Activated CD4-positive, alpha-beta T cell treated with anti-CD3 and anti-CD28 coated beads for 36 hours (primary cell): ENCODE measurements at regions not wholly inside any gene's neighbourhood (a gene's known extent, or its start where the extent isn't known, plus 50 kb on each side); places are given as distances from the start of the nearest gene placed in this dataset.
A peak's percentile ranks its signal among the peaks of the same experiment; 100 is the strongest.

ENCODE experiments used
- ATAC-seq: fragments of 200-7000 bp; cut with Tn5 transposase; one replicate; pipeline ENCODE4 v1.10.0; 2021; ENCODE audit warnings: mild to moderate bottlenecking, moderate library complexity
- CTCF ChIA-PET: fragments of 350-600 bp; sonication (Branson Sonifier 250); formaldehyde crosslinking; loops from one replicate; lab custom pipeline; 2021; ENCODE audit warnings: antibody characterized with exemption; lab: Charles Lee
- POLR2A ChIA-PET: fragments of 350-600 bp; sonication (Branson Sonifier 250); formaldehyde crosslinking; loops from one replicate; lab custom pipeline; 2021; ENCODE audit warnings: antibody characterized with exemption, inconsistent platforms; lab: Charles Lee
- DNase-seq: peaks from one replicate; pipeline ENCODE4 v3.0.0-alpha.2; 2020
- H3K27ac Mint-ChIP-seq: one replicate; pipeline ENCODE4 v1.8.0; 2021; ENCODE audit warnings: mixed read lengths
- H3K27me3 Mint-ChIP-seq: one replicate; pipeline ENCODE4 v1.8.0; 2021; ENCODE audit warnings: mixed read lengths
- H3K36me3 Mint-ChIP-seq: one replicate; pipeline ENCODE4 v1.8.0; 2021; ENCODE audit warnings: low read depth, mixed read lengths
- H3K4me1 Mint-ChIP-seq: one replicate; pipeline ENCODE4 v1.8.0; 2021; ENCODE audit warnings: mixed read lengths
- H3K4me3 Mint-ChIP-seq: one replicate; pipeline ENCODE4 v1.8.0; 2021; ENCODE audit warnings: mild to moderate bottlenecking, moderate library complexity, mixed read lengths
- H3K9me3 Mint-ChIP-seq: one replicate; pipeline ENCODE4 v1.8.0; 2021; ENCODE audit warnings: low read depth, mixed read lengths
- intact Hi-C, 2 experiments: fragments of 100-400 bp; cut with DNase I in 1 of 2; cut with micrococcal nuclease in 1 of 2; formaldehyde crosslinking; loops; one replicate each; pipeline versions ENCODE4 v1.14.2 to v1.15.1; 2022 to 2024; cut with DNase I, micrococcal nuclease

DNA sequence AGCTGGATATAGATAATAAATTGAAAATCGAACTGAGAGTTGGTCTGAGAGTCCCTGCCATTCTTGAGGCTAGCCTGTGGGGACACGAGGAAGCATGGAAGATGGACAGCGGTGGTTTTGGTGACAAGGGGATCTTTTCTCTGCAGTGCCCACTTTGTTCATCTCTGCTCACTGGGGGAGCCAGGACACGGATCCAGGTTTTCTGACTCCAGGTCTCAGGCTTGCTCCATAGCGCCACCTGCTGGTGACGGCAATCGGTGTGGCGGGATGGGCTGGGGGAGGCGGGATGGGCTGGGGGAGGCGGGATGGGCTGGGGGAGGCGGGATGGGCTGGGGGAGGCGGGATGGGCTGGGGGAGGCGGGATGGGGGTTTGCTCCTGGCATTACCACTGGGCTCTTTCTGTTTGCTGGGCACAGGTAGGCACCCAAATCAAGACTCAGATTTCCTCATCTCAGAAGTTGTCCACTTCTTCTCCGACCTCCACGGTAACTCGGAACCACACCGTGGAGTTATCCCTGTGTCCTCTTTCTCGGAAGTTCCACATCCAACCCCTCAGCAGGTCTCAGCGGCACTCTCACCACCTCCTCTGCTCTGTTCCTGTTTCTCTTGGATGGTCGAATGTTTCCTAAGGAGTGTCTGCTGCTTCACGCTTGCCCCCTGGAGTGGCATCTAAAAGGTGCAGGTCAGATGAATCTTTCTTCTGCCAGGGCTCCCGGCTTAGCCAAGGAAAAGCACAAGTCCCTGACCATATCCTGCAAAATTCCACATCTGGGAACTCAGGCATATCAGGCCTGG lies 142.4 kb downstream of the CYLD start:
- H3K9me3 Mint-ChIP-seq, result no peaks in the 10 kb centered on the region
- no peak overlapping the region for H3K27ac Mint-ChIP-seq
- no peaks in the 10 kb centered on the region for H3K4me1 Mint-ChIP-seq
- ChIA-PET CTCF (interaction anchor here (0.7 to 2.6 kb wide), 7 partner anchors 9 to 219 kb away, joined by 3 to 15 read pairs (median 3); no protein-coding TSS in a partner anchor), POLR2A (no interaction called here)
- peaks cover 8% of the 10 kb centered on the region for H3K27me3 Mint-ChIP-seq
- peak; percentile 67 for DNase-seq
- no peak overlapping the region for H3K4me3 Mint-ChIP-seq
- no peak for ATAC-seq
- H3K36me3 Mint-ChIP-seq, result no peaks in the 10 kb centered on the region
- intact Hi-C loops, result no loop called here

DNA sequence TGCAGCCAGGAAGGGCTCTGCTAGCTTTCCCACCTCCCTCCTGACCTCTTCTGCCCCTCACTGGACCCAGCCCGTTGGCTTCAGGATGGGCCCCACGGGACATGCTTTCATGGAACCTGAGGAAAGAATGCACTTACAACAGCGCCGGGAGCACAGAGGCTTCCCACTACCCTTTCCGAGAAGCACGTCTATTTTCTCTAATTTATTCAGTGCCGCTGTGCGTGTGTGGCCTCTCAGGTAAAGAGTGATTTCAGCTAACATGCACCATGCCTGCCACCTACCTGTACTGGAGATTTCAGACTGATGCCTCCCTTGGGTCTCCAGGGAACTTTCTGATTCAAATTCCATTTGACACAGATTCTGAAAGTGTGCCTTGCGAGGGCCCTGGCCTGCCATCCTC lies 140.1 kb downstream of the CYLD start:
- CTCF ChIA-PET, result interaction anchor here (2.6 kb wide), 1 partner anchor 8 kb away, joined by 15 read pairs; no protein-coding TSS in a partner anchor

DNA sequence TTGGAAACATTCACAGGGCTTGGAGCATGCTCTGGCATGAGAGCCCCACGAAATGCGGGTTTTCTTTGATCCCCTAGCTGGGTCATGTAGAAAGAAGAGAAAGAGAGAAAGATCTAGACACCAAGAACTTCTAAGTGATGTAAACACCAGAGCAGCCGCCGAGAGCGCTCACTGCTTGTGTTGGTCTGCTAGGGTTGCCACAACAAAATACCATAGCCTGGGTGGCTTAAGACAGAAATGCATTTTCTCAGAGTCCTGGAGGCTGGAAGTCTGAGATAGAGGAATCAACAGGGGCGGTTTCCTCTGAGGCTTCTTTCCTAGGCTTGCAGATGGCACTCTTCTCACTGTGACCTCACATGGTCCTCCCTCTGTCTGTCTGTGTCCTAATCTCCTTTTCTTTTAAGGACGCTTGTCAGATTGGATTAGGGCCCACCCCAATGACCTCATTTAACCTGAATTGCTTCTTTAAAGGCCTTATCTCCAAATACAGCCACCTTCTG lies 139.5 kb downstream of the CYLD start:
- H3K4me1 Mint-ChIP-seq, result no peaks in the 10 kb centered on the region
- ChIA-PET POLR2A (no interaction called here), CTCF (no interaction called here)
- H3K4me3 Mint-ChIP-seq, result no peak overlapping the region
- DNase-seq (no peak), ATAC-seq (no peak)
- no peaks in the 10 kb centered on the region for H3K36me3 Mint-ChIP-seq
- H3K27me3 Mint-ChIP-seq, result peaks cover 14% of the 10 kb centered on the region
- no peaks in the 10 kb centered on the region for H3K9me3 Mint-ChIP-seq
- no peak overlapping the region for H3K27ac Mint-ChIP-seq
- intact Hi-C loops, result no loop called here

More for the DNA sequence above, 140.1 kb downstream of the CYLD start:
- intact Hi-C loops, result no loop called here
- Mint-ChIP-seq H3K27ac (no peak overlapping the region), H3K9me3 (no peaks in the 10 kb centered on the region), H3K4me1 (no peaks in the 10 kb centered on the region), H3K4me3 (no peak overlapping the region), H3K36me3 (no peaks in the 10 kb centered on the region), H3K27me3 (peaks cover 14% of the 10 kb centered on the region)
- no peak for ATAC-seq
- no peak for DNase-seq
- POLR2A ChIA-PET, result no interaction called here

DNA sequence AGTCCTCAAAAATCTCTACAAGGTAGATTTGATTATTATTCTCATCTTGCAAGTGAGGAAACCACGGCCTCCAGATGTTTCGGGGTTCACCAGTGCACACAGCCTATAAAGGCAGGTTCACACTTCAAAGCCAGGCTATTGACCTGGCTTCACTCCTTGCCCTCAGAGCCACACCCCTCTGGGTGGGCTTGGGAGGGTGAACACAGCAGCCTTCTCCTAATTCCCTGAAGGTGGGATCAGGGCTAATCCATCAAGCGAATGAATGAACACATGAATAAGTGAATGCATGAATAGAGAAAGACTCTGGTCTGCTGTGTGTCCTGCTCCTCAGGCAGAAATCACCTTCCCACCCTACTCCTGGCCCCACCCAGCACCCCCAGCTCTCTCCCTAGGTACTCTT lies 139.0 kb downstream of the CYLD start:
- H3K36me3 Mint-ChIP-seq, result no peaks in the 10 kb centered on the region
- ATAC-seq (no peak), DNase-seq (no peak)
- H3K4me1 Mint-ChIP-seq, result no peaks in the 10 kb centered on the region
- CTCF ChIA-PET, result no interaction called here
- H3K27me3 Mint-ChIP-seq, result peaks cover 17% of the 10 kb centered on the region
- POLR2A ChIA-PET, result no interaction called here
- no peaks in the 10 kb centered on the region for H3K9me3 Mint-ChIP-seq
- no peak overlapping the region for H3K27ac Mint-ChIP-seq
- no peak overlapping the region for H3K4me3 Mint-ChIP-seq
- intact Hi-C loops, result no loop called here

DNA sequence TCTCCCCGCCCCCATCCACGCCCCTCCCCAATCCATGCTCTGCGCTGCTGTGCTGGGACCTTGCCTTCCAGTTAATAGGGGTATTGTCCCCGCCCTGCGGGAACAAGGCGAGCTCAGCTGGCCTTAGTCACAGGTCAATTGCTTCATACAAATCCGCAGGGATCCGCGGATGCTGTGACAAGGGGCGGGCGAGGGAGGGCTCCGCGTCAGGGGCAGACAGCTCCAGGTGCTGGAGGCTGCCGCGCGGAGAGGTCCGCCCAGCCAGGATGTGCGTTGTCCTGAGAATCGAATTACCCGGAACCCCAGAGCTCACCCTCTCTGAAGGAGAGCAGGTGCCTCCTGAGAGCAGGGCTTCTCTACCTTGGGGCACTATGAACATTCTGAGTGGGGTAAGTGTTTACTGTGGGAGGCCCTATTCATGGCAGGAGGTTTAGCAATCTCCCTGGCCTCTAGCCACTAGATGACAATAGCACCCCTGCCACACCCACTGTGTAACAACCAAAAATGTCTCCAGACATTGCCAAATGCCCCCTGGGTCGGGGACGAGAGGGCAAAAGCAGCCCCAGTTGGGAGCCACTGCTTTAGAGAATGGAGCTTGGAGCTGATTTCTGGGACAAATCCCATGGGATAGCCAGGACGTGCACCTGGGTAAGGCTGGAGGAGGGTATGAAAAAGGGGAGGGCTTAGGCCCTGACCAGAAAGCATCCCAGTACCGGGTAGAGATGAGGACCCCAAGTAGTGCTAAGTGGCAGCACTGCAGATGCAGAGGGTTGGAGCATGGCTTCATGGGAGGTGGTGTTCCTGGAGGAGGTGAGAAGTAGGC lies 138.2 kb downstream of the CYLD start:
- Mint-ChIP-seq H3K27ac (no peak overlapping the region), H3K27me3 (peaks cover 20% of the 10 kb centered on the region), H3K36me3 (no peaks in the 10 kb centered on the region), H3K4me3 (no peak overlapping the region), H3K4me1 (no peaks in the 10 kb centered on the region), H3K9me3 (no peaks in the 10 kb centered on the region)
- DNase-seq, result no peak
- intact Hi-C loops, result no loop called here
- ChIA-PET CTCF (no interaction called here), POLR2A (no interaction called here)
- no peak for ATAC-seq

DNA sequence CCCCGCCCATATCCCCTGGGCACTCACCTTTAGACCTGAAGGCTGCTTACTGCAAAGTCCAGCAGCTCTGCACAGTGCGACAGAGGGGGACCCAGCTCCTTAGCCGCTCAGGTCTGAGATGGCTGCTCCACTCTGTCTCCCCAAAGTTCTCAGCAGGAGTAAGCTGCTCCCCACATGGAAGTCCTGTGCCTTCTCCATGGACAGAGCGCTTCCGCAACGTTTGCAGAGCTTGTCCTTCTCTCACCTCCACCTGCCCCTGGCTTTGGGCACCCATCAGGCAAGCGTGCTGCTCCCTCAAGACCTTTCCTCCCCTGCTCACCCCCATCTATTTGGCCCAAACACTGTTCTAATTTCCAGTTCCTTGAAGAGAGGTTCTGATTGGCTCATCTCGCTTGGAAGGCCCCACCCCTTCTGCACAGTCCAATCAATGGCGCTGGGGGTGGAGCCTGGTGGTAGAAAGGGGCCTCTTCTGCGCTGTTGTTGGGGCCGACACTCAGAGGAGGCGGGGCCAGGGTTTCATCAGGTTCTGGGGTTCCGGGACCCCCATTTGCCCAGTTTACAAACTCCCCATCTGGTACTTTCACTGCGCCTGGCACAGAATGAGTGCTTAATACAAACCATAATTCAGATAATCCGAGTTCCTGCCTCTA lies 137.2 kb downstream of the CYLD start:
- no peaks in the 10 kb centered on the region for H3K4me1 Mint-ChIP-seq
- peaks cover 20% of the 10 kb centered on the region for H3K27me3 Mint-ChIP-seq
- ChIA-PET CTCF (no interaction called here), POLR2A (no interaction called here)
- ATAC-seq (no peak), DNase-seq (no peak)
- no peak overlapping the region for H3K4me3 Mint-ChIP-seq
- H3K27ac Mint-ChIP-seq, result no peak overlapping the region
- H3K9me3 Mint-ChIP-seq, result no peaks in the 10 kb centered on the region
- intact Hi-C loops, result no loop called here
- no peaks in the 10 kb centered on the region for H3K36me3 Mint-ChIP-seq

DNA sequence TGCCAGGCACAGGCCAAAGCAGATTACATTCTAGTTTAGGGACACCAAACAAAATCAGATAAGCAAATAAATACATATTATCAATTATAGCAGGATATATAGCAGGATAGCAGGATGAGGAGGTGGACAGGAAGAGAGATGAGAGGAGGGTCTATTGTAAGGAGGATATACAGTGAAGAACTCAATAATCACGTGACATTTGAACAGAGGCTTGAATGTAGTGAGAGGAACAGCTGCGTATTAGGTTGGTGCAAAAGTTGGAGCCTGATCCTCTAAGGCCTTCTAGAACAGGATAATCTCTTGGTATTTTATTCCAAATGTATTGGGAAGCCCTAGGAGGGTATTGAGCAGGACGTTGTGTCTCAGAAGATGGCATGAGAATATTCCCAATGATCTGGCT lies 136.7 kb downstream of the CYLD start:
- DNase-seq (no peak), ATAC-seq (no peak)
- H3K4me1 Mint-ChIP-seq, result no peaks in the 10 kb centered on the region
- ChIA-PET POLR2A (no interaction called here), CTCF (no interaction called here)
- H3K27me3 Mint-ChIP-seq, result peaks cover 20% of the 10 kb centered on the region
- no peaks in the 10 kb centered on the region for H3K9me3 Mint-ChIP-seq
- intact Hi-C loops, result no loop called here
- H3K4me3 Mint-ChIP-seq, result no peak overlapping the region
- no peaks in the 10 kb centered on the region for H3K36me3 Mint-ChIP-seq
- H3K27ac Mint-ChIP-seq, result no peak overlapping the region

DNA sequence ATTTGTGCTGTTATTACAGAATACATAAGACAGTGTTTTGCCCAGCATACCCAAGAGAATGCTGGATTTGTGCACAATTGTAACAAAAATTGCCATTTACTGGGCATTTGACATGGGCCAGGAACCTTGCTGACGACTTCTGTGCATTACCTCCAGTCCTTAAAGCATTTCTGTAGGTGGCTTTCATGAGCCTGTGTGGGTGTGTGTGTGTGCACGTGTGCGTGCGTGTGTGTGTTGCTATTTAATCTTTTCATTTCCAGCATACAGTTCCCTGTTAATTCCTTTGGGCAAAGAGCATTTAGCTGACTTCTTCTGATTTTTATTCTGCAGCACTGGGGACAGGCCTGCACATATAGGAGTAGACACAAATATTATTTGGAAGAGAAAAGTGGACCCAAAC lies 134.4 kb downstream of the CYLD start:
- Mint-ChIP-seq H3K4me1 (no peaks in the 10 kb centered on the region), H3K9me3 (peaks cover 2% of the 10 kb centered on the region), H3K27ac (no peak overlapping the region), H3K4me3 (no peak overlapping the region), H3K27me3 (peaks cover 20% of the 10 kb centered on the region), H3K36me3 (no peaks in the 10 kb centered on the region)
- intact Hi-C loops, result no loop called here
- ChIA-PET POLR2A (no interaction called here), CTCF (interaction anchor here (1.6 kb wide), 1 partner anchor 13 kb away, joined by 3 read pairs; no protein-coding TSS in a partner anchor)
- ATAC-seq (no peak), DNase-seq (no peak)

DNA sequence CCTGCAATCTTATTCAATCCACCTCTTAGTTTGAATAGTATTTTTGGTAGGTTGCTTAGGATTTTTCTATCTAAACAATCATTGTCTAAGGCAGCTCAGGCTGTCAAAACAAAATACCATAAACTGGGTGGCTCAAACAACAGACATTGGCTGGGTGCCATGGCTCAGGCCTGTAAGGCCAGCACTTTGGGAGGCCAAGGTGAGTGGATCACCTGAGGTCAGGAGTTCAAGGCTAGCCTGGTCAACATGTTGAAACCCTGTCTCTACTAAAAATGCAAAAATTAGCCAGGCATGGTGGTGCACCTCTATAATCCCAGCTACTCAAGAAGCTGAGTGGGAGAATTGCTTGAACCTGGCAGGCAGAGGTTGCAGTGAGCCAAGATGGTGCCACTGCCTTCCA lies 126.7 kb downstream of the CYLD start:
- intact Hi-C loops, result no loop called here
- POLR2A ChIA-PET, result no interaction called here
- CTCF ChIA-PET, result interaction anchor here (1.1 kb wide), 1 partner anchor 19 kb away, joined by 3 read pairs; no protein-coding TSS in a partner anchor
- no peaks in the 10 kb centered on the region for H3K36me3 Mint-ChIP-seq
- H3K27me3 Mint-ChIP-seq, result peaks cover 4% of the 10 kb centered on the region
- peaks cover 2% of the 10 kb centered on the region for H3K9me3 Mint-ChIP-seq
- H3K4me3 Mint-ChIP-seq, result no peak overlapping the region
- no peaks in the 10 kb centered on the region for H3K4me1 Mint-ChIP-seq
- no peak for DNase-seq
- no peak for ATAC-seq
- no peak overlapping the region for H3K27ac Mint-ChIP-seq

DNA sequence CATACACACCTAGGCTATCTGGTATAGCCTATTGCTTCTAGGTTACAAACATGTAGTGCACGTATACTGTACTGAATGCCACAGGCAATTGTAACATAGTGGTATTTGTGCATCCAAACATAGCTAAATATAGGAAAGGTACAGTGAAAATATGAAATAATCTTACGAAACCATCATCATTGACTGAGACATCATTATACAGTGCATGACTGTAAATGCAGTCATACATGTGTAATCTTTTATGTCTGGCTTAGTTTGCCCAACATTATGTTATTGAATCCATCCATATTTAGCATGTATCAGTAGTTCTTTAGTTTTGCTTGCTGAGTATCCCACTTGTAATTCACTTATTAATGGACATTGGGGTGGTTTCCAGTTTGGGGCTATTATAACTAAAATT lies 124.9 kb downstream of the CYLD start:
- intact Hi-C loops, result no loop called here
- DNase-seq (no peak), ATAC-seq (no peak)
- no peaks in the 10 kb centered on the region for H3K4me1 Mint-ChIP-seq
- peaks cover 4% of the 10 kb centered on the region for H3K27me3 Mint-ChIP-seq
- ChIA-PET CTCF (no interaction called here), POLR2A (no interaction called here)
- H3K27ac Mint-ChIP-seq, result no peak overlapping the region
- no peak overlapping the region for H3K4me3 Mint-ChIP-seq
- H3K36me3 Mint-ChIP-seq, result no peaks in the 10 kb centered on the region
- no peaks in the 10 kb centered on the region for H3K9me3 Mint-ChIP-seq

DNA sequence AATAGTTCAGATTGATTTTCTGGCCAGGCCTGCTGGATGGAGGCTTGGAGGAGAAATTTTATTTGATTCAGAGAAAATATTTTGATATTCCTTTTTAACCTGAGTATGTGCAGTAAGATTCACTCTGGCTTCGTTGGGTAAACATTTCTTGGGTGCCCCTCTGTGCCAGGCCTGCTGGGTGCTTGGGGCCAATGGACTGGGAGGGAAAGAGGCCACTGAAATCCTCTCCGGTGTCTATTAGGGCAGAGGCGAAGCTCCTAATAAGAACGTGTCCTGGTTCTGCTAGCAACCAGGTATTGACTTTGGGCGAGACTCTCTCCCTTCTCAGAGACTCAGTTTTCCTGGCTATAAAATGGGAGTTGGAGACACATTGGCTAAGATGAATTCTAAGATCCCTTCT lies 122.5 kb downstream of the CYLD start:
- Mint-ChIP-seq H3K4me1 (no peaks in the 10 kb centered on the region), H3K9me3 (no peaks in the 10 kb centered on the region), H3K27me3 (peaks cover 4% of the 10 kb centered on the region), H3K4me3 (no peak overlapping the region), H3K27ac (no peak overlapping the region), H3K36me3 (no peaks in the 10 kb centered on the region)
- ATAC-seq (no peak), DNase-seq (no peak)
- ChIA-PET POLR2A (no interaction called here), CTCF (interaction anchor here (1.4 kb wide), 1 partner anchor 19 kb away, joined by 7 read pairs; no protein-coding TSS in a partner anchor)
- intact Hi-C loops, result no loop called here
